ENCODE measurements at regions not wholly inside any gene's neighbourhood (a gene's known extent, or its start where the extent isn't known, plus 50 kb on each side); places are given as distances from the start of the nearest gene placed in this dataset.
"Not testable (repeated sequence)": the region's sequence is repeated elsewhere in the genome, so short reads cannot be mapped to it uniquely, and the experiment has no call there.

DNA sequence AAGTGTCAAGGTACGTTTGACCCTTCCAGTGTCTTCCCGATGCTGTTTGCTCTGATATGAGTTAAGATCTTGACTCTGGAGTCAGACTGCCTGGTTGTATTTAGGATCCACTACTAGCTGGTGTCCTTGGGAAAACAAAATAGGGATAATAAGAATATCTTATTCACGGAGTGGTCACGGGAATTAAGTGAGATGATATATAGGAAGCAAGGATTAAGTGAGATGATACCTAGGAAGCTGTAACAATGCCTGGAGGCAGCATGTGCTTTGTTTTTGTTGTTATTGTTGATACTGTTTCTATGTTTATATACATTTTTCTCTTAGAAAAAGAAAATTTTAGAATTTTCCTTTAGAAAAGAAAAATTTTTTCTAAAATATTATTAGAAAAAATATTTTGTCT lies 87.0 kb downstream of the LYZL1 start:
- no peaks in the 10 kb centered on the region for H3K9me3 ChIP-seq

DNA sequence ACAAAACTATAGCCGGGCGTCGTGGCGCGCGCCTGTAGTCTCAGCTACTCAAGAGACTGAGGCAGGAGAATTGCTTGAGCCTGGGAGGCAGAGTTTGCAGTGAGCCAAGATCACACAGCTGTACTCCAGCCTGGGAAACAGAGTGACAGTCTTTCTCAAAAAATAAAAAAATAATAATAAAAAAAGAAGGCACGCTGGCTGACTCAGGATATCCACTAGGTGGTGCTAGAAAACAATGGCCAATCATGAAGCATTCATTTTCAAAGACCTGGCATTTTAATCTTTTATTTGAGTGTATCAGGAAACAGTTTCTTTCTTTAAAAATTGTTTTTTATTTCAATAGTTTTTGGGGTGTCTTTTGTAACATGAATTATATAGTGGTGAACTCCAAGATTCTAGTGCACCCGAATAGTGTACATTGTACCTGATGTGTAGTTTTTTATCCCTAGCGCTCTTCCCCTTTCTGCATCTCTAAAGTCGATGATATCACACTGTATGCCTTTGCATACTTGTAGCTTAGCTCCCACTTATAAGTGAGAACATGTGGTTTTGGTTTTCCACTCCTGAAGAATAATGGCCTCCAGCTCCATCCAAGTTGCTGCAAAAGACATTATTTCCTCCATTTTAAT lies 88.6 kb downstream of the LYZL1 start:
- intact Hi-C loops (cut with DNase I), result loop anchor here (5.0 kb wide), 1 partner anchor 70 kb away; no protein-coding TSS in a partner anchor
- H3K9me3 ChIP-seq, result no peaks in the 10 kb centered on the region
- WGBS, 2 donors, result 83 to 86% methylated on average over 9 of the region's 10 CpGs
- no peak overlapping the region for H3K27ac ChIP-seq
- no peaks in the 10 kb centered on the region for H3K4me1 ChIP-seq
- H3K36me3 ChIP-seq, result no peaks in the 10 kb centered on the region
- H3K4me3 ChIP-seq (replicated peaks in 1 of 3), result no peak overlapping the region
- DNase-seq, result no peak
- H3K27me3 ChIP-seq, result no peaks in the 10 kb centered on the region
- no peak for TF ChIP-seq POLR2A (IDR thresholded peaks at IDR 0.05)
- TF ChIP-seq, protein P1, sequence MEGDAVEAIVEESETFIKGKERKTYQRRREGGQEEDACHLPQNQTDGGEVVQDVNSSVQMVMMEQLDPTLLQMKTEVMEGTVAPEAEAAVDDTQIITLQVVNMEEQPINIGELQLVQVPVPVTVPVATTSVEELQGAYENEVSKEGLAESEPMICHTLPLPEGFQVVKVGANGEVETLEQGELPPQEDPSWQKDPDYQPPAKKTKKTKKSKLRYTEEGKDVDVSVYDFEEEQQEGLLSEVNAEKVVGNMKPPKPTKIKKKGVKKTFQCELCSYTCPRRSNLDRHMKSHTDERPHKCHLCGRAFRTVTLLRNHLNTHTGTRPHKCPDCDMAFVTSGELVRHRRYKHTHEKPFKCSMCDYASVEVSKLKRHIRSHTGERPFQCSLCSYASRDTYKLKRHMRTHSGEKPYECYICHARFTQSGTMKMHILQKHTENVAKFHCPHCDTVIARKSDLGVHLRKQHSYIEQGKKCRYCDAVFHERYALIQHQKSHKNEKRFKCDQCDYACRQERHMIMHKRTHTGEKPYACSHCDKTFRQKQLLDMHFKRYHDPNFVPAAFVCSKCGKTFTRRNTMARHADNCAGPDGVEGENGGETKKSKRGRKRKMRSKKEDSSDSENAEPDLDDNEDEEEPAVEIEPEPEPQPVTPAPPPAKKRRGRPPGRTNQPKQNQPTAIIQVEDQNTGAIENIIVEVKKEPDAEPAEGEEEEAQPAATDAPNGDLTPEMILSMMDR (IDR thresholded peaks at IDR 0.05), result peak; percentile 45 to 81 (median 48)

More for the DNA sequence above, 87.0 kb downstream of the LYZL1 start:
- H3K36me3 ChIP-seq, result no peaks in the 10 kb centered on the region
- no peak overlapping the region for H3K4me3 ChIP-seq (replicated peaks in 1 of 3)
- intact Hi-C loops (cut with DNase I), result loop anchor here (5.0 kb wide), 1 partner anchor 71 kb away; no protein-coding TSS in a partner anchor
- no peak for TF ChIP-seq POLR2A (IDR thresholded peaks at IDR 0.05)
- TF ChIP-seq, protein P1 (IDR thresholded peaks at IDR 0.05), result no peak
- no peaks in the 10 kb centered on the region for H3K27me3 ChIP-seq
- no peak overlapping the region for H3K27ac ChIP-seq
- DNase-seq, result no peak
- 89 to 92% methylated on average over 4 of the region's 4 CpGs for WGBS, 2 donors
- H3K4me1 ChIP-seq, result no peaks in the 10 kb centered on the region

DNA sequence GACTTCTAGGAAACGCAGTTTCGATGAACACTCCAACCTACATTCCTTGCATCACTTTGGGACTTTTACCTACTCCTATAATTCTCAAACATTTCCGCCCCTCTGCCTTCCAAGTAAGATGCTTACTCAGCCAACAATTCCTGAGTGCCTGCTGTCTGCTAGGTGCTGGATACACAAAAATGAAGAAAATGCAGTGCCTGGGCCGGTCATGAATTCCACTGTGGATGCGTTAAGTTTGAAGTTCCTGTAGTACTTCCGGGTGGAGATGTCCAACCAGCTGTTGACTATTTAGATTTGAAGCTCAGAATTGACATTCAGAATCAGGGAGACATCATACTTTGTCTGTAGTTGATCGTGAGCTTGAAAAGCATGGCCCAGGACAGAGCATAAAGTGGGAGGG lies 89.2 kb downstream of the LYZL1 start:
- no peak overlapping the region for H3K4me3 ChIP-seq (replicated peaks in 1 of 3)
- no peak overlapping the region for H3K27ac ChIP-seq
- H3K4me1 ChIP-seq, result no peaks in the 10 kb centered on the region
- no peak for DNase-seq
- WGBS, 2 donors, result 65 to 76% methylated on average over 7 of the region's 7 CpGs
- no peaks in the 10 kb centered on the region for H3K36me3 ChIP-seq
- H3K9me3 ChIP-seq, result no peaks in the 10 kb centered on the region
- intact Hi-C loops (cut with DNase I), result loop anchor here (5.0 kb wide), 1 partner anchor 69 kb away; no protein-coding TSS in a partner anchor
- no peaks in the 10 kb centered on the region for H3K27me3 ChIP-seq
- TF ChIP-seq, protein P1 (IDR thresholded peaks at IDR 0.05), result no peak
- no peak for TF ChIP-seq POLR2A (IDR thresholded peaks at IDR 0.05)

DNA sequence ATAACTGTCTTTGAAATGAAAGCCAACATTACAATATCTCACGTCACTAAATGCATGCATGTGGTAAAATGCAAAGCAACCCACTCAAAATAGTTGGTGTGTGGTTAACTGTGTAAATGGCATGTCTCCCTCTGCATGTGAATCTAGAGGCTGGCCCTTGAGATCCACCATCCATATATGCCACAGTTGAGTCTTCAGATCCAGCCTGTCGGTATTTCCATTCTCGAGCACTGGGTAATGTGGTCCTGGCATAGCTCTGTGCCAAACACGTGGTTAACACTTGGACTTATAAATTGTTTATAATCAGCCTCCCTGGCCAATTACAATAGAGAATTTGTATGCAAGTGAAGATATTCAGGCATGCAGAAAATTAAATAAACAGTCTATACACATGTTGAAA lies 90.3 kb downstream of the LYZL1 start:
- WGBS, 2 donors, result 80 to 87% methylated on average over 4 of the region's 4 CpGs
- Histone ChIP-seq H3K36me3 (no peaks in the 10 kb centered on the region), H3K27ac (no peak overlapping the region), H3K4me3 (replicated peaks in 1 of 3) (no peak overlapping the region), H3K4me1 (no peaks in the 10 kb centered on the region), H3K27me3 (no peaks in the 10 kb centered on the region), H3K9me3 (no peaks in the 10 kb centered on the region)
- intact Hi-C loops (cut with DNase I), result loop anchor here (5.0 kb wide), 1 partner anchor 68 kb away; no protein-coding TSS in a partner anchor
- TF ChIP-seq, protein P1 (IDR thresholded peaks at IDR 0.05), result no peak
- no peak for TF ChIP-seq POLR2A (IDR thresholded peaks at IDR 0.05)
- DNase-seq, result no peak

DNA sequence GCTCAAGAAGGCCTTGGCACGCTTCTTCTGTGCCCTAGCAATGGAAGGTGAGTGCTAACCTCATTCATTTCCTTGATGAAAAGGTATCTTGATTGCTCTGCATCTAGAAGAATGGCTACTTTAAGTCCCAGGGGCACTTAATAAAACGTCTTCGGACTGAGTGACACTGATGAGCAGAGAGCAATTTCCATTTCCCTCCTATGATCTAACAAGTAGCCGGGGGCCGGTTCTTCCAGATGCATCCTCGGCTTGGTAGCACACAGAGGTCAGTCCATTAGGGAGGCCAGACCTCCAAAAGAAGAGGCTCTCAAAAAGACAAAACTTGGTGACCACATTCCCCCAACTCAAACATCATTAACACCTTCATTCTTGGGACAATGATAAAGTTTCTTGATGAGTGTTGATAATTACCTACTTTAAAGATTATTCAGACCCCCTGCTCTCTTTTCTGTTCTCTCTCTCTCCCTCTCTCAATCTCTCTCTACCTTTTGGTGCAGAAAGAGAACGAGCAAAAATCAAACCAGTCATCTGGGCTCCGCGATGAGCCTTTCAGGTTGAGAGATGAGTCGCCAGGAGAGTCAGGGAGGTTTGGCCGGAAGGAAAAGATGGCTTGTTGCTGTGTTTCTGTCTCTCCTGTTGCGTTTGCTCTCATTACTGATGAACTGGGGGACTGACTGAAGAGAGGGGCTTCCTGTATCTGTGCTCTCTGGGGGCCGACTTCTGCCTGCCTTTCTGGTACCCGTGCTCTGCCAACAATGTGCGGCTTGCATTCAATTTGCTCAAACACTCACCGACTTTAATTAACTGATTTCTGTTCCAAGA lies 91.1 kb downstream of the LYZL1 start:
- 86 to 89% methylated on average over 16 of the region's 16 CpGs for WGBS, 2 donors
- H3K9me3 ChIP-seq; H3K4me1 ChIP-seq; DNase-seq; H3K4me3 ChIP-seq (replicated peaks in 1 of 3); H3K27ac ChIP-seq; H3K27me3 ChIP-seq; H3K36me3 ChIP-seq: not testable (repeated sequence)
- intact Hi-C loops (cut with DNase I), result loop anchor here (5.0 kb wide), 1 partner anchor 67 kb away; no protein-coding TSS in a partner anchor

DNA sequence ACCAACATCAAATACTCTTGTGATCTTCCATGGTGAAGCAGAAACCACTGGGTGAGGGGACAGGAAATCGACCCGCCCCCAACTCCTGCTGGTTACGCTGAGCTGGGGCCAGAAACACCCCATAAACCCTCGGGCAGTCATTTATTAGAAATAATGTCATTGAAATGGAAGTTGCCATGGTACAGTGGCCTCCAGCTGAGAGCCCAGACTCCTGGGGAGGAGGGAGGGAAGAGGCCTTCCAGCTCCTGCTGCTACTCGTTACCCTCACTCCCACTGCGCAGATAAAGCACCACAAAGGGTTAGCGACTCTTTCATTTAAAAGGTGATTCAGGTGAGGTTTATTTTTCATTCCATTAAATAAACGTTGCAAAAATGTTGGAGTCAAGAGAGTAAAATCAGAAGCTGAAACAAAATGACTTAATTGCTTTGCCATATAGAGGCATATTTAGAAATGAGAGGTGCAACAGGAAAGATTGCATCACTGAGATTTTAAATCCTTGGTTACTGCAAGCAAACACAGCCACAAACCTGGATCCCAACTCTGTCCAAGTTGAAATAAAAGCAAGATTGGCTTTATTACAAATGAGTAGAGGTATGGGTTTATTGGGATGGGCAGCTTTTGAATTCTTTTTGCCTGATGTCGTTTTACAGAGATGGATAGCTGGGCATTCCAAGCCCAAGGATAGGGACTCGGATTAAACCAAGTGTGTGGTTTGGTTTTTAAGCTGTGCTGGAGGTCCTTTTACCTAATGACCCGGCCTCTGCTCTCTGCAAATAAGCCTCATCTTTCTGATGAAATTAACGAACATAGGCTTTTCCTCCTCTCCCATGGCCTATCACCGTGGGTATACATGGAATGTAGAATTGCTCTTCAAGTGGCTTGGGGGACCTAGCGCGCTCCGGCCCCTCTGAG lies 92.0 kb downstream of the LYZL1 start:
- WGBS, 2 donors, result 75 to 78% methylated on average over 14 to 16 of the region's 16 CpGs
- H3K4me3 ChIP-seq (replicated peaks in 1 of 3); H3K27ac ChIP-seq; H3K36me3 ChIP-seq; H3K27me3 ChIP-seq; intact Hi-C loops (cut with DNase I); H3K9me3 ChIP-seq; H3K4me1 ChIP-seq; DNase-seq: not testable (repeated sequence)
